ENCODE measurements at regions not wholly inside any gene's neighbourhood (a gene's known extent, or its start where the extent isn't known, plus 50 kb on each side); places are given as distances from the start of the nearest gene placed in this dataset.

- H3K4me3 ChIP-seq = no peak overlapping the region
- H3K36me3 ChIP-seq = peaks cover 0 to 4% (median 0%) of the 10 kb centered on the region in 3 donors
- no peak for TF ChIP-seq CTCF (IDR thresholded peaks at IDR 0.05)
- DNase-seq = no peak
- peak overlapping the region in 1 of 4 donors; percentile 59 for H3K27ac ChIP-seq
- no peaks in the 10 kb centered on the region for H3K27me3 ChIP-seq
- peaks cover 0 to 24% (median 7%) of the 10 kb centered on the region in 4 donors for H3K4me1 ChIP-seq
- no peaks in the 10 kb centered on the region for H3K9me3 ChIP-seq
Observed at GRCh38 chr11:10625281-10625981, 57.0 kb upstream of the LYVE1 start.

GRCh38 chr11:10623797-10624761 is 55.6 kb upstream of the LYVE1 start:
- Histone ChIP-seq H3K27me3 (no peaks in the 10 kb centered on the region), H3K27ac (peak overlapping the region; percentile 32 to 62 (median 56)), H3K9me3 (no peaks in the 10 kb centered on the region), H3K4me3 (no peak overlapping the region), H3K4me1 (peaks cover 0 to 24% (median 7%) of the 10 kb centered on the region in 4 donors), H3K36me3 (no peaks in the 10 kb centered on the region)
- peak in 4 of 6 experiments; percentile 21 to 46 (median 40) for TF ChIP-seq CTCF (IDR thresholded peaks at IDR 0.05)
- no peak for TF ChIP-seq POLR2A (IDR thresholded peaks at IDR 0.05)
- DNase-seq = peak in 1 of 3 donors; percentile 54

GRCh38 chr11:10622957-10623791 is 54.7 kb upstream of the LYVE1 start:
- Histone ChIP-seq H3K4me1 (peaks cover 0 to 24% (median 2%) of the 10 kb centered on the region in 4 donors), H3K36me3 (no peaks in the 10 kb centered on the region), H3K4me3 (no peak overlapping the region), H3K27me3 (no peaks in the 10 kb centered on the region), H3K9me3 (no peaks in the 10 kb centered on the region), H3K27ac (peak overlapping the region; percentile 32 to 62 (median 56))
- DNase-seq = peak in 2 of 3 donors; percentile 52 to 68
- TF ChIP-seq POLR2A (IDR thresholded peaks at IDR 0.05) (no peak), CTCF (IDR thresholded peaks at IDR 0.05) (no peak)

- H3K4me1 ChIP-seq = peaks cover 0 to 24% (median 2%) of the 10 kb centered on the region in 4 donors
- no peaks in the 10 kb centered on the region for H3K9me3 ChIP-seq
- no peak for DNase-seq
- no peaks in the 10 kb centered on the region for H3K27me3 ChIP-seq
- H3K27ac ChIP-seq = no peak overlapping the region
- no peaks in the 10 kb centered on the region for H3K36me3 ChIP-seq
- TF ChIP-seq POLR2A (IDR thresholded peaks at IDR 0.05) (no peak), CTCF (IDR thresholded peaks at IDR 0.05) (no peak)
- H3K4me3 ChIP-seq = no peak overlapping the region
Observed at GRCh38 chr11:10622108-10622507, 53.6 kb upstream of the LYVE1 start.

- H3K9me3 ChIP-seq = no peaks in the 10 kb centered on the region
- H3K27ac ChIP-seq = peak overlapping the region in 2 of 4 donors; percentile 47 to 73
- no peak overlapping the region for H3K4me3 ChIP-seq
- TF ChIP-seq POLR2A (IDR thresholded peaks at IDR 0.05) = no peak
- TF ChIP-seq CTCF (IDR thresholded peaks at IDR 0.05) = no peak
- no peaks in the 10 kb centered on the region for H3K36me3 ChIP-seq
- DNase-seq = no peak
- H3K27me3 ChIP-seq = no peaks in the 10 kb centered on the region
- H3K4me1 ChIP-seq = peaks cover 0 to 11% (median under 1%) of the 10 kb centered on the region in 4 donors
Observed at GRCh38 chr11:10619131-10619680, 50.7 kb upstream of the LYVE1 start.

Measured in Peyer's patch (tissue), 4 donors.